ENCODE measurements at regions not wholly inside any gene's neighbourhood (a gene's known extent, or its start where the extent isn't known, plus 50 kb on each side); places are given as distances from the start of the nearest gene placed in this dataset.

DNA sequence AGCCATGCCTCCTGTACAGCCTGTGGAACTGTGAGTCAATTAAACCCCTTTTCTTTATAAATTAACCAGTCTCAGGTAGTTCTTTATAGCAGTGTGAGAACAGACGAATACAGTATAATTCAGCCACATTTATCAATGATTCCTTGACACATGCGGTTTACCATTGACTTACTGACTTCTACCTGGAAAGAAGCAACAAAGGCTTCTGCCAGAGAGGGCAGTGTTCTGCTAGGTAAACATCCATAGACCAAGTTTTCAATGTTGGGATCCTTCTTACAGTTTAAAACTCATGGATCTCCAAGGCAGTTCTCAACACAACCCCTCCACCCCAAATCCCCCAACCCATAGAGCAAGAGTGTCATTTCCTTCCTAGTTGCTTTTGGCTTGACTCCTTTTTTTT is 150.6 kb downstream of the ZNF648 start:
- no peak for DNase-seq (ENCODE audit: extremely low spot score)
- ChIA-PET POLR2A (no interaction called here), CTCF (no interaction called here)
- TF ChIP-seq, protein P1, sequence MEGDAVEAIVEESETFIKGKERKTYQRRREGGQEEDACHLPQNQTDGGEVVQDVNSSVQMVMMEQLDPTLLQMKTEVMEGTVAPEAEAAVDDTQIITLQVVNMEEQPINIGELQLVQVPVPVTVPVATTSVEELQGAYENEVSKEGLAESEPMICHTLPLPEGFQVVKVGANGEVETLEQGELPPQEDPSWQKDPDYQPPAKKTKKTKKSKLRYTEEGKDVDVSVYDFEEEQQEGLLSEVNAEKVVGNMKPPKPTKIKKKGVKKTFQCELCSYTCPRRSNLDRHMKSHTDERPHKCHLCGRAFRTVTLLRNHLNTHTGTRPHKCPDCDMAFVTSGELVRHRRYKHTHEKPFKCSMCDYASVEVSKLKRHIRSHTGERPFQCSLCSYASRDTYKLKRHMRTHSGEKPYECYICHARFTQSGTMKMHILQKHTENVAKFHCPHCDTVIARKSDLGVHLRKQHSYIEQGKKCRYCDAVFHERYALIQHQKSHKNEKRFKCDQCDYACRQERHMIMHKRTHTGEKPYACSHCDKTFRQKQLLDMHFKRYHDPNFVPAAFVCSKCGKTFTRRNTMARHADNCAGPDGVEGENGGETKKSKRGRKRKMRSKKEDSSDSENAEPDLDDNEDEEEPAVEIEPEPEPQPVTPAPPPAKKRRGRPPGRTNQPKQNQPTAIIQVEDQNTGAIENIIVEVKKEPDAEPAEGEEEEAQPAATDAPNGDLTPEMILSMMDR (IDR thresholded peaks at IDR 0.05; ENCODE audit: control extremely low read depth, extremely low read depth, low read depth, missing control alignments): no peak

DNA sequence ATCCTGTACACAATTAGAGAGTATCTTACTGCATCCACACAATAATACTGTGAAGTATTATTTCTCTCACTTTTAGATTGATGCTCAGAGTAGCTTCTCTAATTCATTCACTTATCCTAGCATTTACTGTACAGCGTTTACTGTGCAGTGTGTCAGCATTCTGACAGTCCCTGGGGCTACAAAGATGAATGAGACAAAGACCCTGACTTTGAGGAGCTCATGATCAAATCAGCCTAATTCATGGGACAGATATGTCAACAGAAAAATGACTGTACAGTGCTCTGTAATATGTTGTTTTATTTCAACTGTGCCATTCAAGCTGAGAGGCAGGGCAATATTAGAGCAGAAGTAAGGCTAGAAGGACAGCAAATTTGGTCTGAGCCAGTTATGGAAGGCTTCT is 152.5 kb downstream of the ZNF648 start:
- POLR2A ChIA-PET: no interaction called here
- CTCF ChIA-PET: interaction anchor here (1.3 to 1.6 kb wide), 4 partner anchors 8 to 28 kb away, joined by 3 to 4 read pairs (median 3); no protein-coding TSS in a partner anchor
- DNase-seq (ENCODE audit: extremely low spot score): no peak
- TF ChIP-seq, protein P1 (IDR thresholded peaks at IDR 0.05; ENCODE audit: control extremely low read depth, extremely low read depth, low read depth, missing control alignments): no peak

DNA sequence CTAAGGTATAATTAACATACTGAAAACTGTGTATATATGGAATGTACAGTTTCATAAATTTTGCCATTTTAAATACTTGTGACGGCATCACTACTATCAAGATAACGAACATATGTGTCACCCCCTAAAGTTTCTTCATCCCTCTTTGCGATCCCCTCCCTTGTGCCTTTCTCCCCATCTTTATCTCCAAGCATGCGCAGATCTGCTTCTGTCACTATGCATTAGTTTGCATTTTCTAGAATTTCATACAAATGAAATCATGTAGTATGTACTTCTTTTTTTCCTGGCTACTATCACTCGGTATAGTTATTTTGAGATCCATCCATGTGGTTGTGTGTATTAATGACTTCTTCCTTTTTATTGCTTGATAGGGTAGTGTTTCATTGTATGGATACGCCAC is 154.9 kb downstream of the ZNF648 start:
- DNase-seq (ENCODE audit: extremely low spot score): no peak
- TF ChIP-seq, protein P1 (IDR thresholded peaks at IDR 0.05; ENCODE audit: control extremely low read depth, extremely low read depth, low read depth, missing control alignments): no peak
- ChIA-PET POLR2A (no interaction called here), CTCF (no interaction called here)

DNA sequence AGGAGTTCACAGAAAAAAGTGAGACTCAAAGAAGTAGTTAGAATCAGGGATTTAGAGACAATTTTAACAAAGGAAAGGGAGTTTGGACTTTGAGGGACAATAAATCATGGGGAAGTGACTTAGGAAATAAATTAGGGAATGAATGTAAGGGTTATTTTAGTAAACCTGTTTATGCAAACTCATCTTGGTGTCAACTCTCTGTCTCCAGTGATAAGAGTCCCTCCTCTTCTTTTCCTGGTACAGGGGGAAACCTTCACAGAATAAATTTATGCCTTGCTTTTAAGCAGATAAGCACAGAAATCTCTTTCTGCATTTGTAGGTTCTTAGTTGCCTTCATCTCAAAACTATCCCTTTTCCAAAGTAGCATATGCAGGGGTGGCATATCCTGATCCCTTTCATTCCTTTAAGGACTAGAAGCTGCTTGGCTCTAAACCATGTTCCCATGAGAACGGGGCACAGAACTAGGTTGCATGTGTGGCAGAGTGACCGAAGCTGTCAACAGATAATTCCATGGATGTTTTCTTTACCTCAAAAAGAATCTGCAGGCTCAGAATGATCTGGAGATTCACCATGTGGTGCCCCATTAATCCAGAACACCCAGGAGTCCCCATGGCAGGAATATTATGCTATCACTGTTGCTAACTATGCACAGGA is 155.4 kb downstream of the ZNF648 start:
- ChIA-PET CTCF (no interaction called here), POLR2A (no interaction called here)
- no peak for DNase-seq (ENCODE audit: extremely low spot score)
- TF ChIP-seq, protein P1 (IDR thresholded peaks at IDR 0.05; ENCODE audit: control extremely low read depth, extremely low read depth, low read depth, missing control alignments): no peak

DNA sequence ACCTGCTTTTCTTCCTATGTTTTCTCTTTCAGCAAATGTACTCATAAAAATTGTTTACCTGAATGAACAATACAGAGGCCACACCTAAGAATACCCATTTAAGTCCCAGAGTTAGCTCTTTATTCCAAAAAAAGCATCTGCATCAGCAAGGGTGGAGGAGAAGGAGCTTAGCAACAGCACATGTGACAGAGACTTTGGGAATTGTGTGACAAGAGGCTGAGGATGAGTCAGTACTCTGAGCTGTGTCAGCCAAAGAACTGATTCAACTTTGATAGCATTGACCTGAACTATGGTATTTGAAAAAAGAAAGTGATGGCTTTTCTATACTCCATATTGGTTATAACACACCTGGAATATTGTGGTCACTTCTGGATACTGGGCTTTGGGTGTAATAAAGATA is 162.7 kb downstream of the ZNF648 start:
- no peak for DNase-seq (ENCODE audit: extremely low spot score)
- ChIA-PET CTCF (interaction anchor here (1.0 to 1.2 kb wide), 2 partner anchors 38 kb away, joined by 3 read pairs; no protein-coding TSS in a partner anchor), POLR2A (no interaction called here)
- TF ChIP-seq, protein P1 (IDR thresholded peaks at IDR 0.05; ENCODE audit: control extremely low read depth, extremely low read depth, low read depth, missing control alignments): no peak

DNA sequence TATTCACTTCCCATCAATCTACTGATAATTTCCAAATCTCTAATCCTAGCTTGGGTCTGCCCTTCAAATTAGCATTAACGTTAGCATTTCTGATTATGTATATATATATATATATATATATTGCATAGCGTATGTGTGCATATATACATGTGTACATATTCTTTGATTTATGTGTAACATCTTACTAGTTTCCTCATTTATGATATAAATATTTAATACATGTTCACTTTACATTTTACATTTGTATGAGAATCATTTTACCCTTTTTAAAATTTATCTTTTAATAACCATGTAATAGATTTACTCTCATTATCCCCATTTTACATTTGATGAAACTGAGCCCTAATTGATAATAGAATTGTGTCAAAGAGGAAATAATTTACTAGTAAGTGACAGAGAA is 164.7 kb downstream of the ZNF648 start:
- no peak for DNase-seq (ENCODE audit: extremely low spot score)
- POLR2A ChIA-PET: no interaction called here
- CTCF ChIA-PET: interaction anchor here (1.2 kb wide), 1 partner anchor 12 kb away, joined by 3 read pairs; no protein-coding TSS in a partner anchor
- TF ChIP-seq, protein P1 (IDR thresholded peaks at IDR 0.05; ENCODE audit: control extremely low read depth, extremely low read depth, low read depth, missing control alignments): no peak
